Progenitor cell of endocrine pancreas (in vitro differentiated cells): ENCODE measurements at regions not wholly inside any gene's neighbourhood (a gene's known extent, or its start where the extent isn't known, plus 50 kb on each side); places are given as distances from the start of the nearest gene placed in this dataset.

Source experiments
- DNase-seq: peaks from one replicate; pipeline ENCODE4 v3.0.0; 2021; ENCODE audit warnings: low spot score; ENCODE audit not compliant: unreplicated experiment
- H3K27ac Mint-ChIP-seq: 2 replicates; pipeline ENCODE4 v1.8.0; 2021; ENCODE audit warnings: mild to moderate bottlenecking, moderate library complexity, mixed read lengths
- H3K27me3 Mint-ChIP-seq: 2 replicates; pipeline ENCODE4 v1.8.0; 2021; ENCODE audit warnings: mixed read lengths
- H3K36me3 Mint-ChIP-seq: 2 replicates; pipeline ENCODE4 v1.8.0; 2022; ENCODE audit warnings: mixed read lengths; ENCODE audit not compliant: insufficient read depth
- H3K4me1 Mint-ChIP-seq: 2 replicates; pipeline ENCODE4 v1.8.0; 2021; ENCODE audit warnings: low read depth, mixed read lengths
- H3K4me3 Mint-ChIP-seq: 2 replicates; pipeline ENCODE4 v1.8.0; 2021; ENCODE audit warnings: low read depth, mild to moderate bottlenecking, moderate library complexity, mixed read lengths
- H3K9me3 Mint-ChIP-seq: 2 replicates; pipeline ENCODE4 v1.8.0; 2021; ENCODE audit warnings: low read depth, mixed read lengths
- TF ChIP-seq, protein P1 (sequence below): fragments of 200-600 bp; sonication (generic); IDR thresholded peaks from one replicate; pipeline ENCODE4 v1.5.0; 2021; ENCODE audit warnings: antibody characterized with exemption, mild to moderate bottlenecking; ENCODE audit not compliant: unreplicated experiment

DNA sequence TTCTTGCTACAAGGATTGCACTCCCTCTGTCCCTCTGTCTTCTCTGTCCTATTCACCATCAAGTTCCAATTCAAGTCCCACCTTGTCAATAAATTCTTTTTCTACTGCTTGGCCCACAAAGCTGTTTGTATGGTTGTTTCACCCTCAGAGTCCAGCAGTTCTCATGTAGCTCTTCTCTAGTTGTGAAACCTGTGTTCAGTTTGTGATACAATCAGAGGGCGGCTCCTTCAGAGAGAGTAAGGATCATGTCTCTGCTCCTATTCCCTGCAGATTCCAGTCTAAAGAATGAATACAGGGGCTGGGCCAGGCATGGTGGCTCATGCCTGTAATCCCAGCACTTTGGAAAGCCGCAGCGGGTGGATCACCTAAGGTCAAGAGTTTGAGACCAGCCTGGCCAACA lies 126.6 kb upstream of the BET1 start:
- H3K27me3 Mint-ChIP-seq: peaks cover 63% of the 10 kb centered on the region
- peaks cover 2% of the 10 kb centered on the region for H3K4me1 Mint-ChIP-seq
- no peaks in the 10 kb centered on the region for H3K9me3 Mint-ChIP-seq
- no peak overlapping the region for H3K27ac Mint-ChIP-seq
- TF ChIP-seq, protein P1, sequence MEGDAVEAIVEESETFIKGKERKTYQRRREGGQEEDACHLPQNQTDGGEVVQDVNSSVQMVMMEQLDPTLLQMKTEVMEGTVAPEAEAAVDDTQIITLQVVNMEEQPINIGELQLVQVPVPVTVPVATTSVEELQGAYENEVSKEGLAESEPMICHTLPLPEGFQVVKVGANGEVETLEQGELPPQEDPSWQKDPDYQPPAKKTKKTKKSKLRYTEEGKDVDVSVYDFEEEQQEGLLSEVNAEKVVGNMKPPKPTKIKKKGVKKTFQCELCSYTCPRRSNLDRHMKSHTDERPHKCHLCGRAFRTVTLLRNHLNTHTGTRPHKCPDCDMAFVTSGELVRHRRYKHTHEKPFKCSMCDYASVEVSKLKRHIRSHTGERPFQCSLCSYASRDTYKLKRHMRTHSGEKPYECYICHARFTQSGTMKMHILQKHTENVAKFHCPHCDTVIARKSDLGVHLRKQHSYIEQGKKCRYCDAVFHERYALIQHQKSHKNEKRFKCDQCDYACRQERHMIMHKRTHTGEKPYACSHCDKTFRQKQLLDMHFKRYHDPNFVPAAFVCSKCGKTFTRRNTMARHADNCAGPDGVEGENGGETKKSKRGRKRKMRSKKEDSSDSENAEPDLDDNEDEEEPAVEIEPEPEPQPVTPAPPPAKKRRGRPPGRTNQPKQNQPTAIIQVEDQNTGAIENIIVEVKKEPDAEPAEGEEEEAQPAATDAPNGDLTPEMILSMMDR: no peak
- no peak for DNase-seq
- H3K4me3 Mint-ChIP-seq: no peak overlapping the region
- H3K36me3 Mint-ChIP-seq: no peaks in the 10 kb centered on the region

DNA sequence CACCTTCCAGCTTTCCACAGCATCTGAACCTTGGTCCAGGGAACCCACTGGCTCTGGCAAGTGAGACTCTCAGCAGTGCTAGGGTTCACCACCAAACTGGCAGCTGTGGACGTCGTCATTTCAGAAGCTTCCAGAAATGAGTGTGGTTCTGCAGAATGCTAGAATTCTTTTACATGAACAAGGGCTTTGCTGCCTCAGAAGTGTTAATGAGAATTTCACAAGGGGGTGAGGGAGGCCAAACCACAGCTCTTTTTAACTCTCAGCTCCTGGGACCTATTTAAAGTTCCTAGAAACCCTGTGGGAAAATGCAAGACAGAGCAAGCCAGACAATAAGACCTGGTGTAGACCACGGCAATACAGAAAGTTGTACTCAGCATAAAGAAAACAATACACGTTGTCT lies 129.3 kb upstream of the BET1 start:
- Mint-ChIP-seq H3K4me3 (no peak overlapping the region), H3K27ac (no peak overlapping the region), H3K27me3 (peaks cover 48% of the 10 kb centered on the region), H3K4me1 (peaks cover 2% of the 10 kb centered on the region), H3K36me3 (no peaks in the 10 kb centered on the region), H3K9me3 (no peaks in the 10 kb centered on the region)
- TF ChIP-seq, protein P1: no peak
- DNase-seq: no peak

DNA sequence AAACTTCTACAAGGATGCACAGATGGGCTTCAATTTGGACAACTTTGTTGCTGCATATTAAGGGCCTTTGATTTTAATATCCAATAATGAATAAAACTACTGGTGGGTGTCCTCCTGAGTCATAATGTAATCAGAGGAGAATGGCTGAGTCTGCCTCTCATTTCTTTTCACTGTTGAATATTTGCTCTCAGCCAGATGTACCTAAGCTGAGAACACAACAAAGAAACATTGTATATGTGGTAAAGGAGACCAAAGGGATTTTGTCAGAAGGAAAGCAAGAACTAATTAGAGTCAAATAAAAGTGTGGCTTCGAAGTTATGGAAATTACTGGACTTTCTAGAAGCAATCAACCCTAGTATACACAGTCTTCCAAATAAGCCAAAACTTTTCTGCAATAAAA lies 131.0 kb upstream of the BET1 start:
- DNase-seq: no peak
- TF ChIP-seq, protein P1: no peak
- Mint-ChIP-seq H3K36me3 (no peaks in the 10 kb centered on the region), H3K27me3 (peaks cover 48% of the 10 kb centered on the region), H3K27ac (no peak overlapping the region), H3K4me3 (no peak overlapping the region), H3K9me3 (no peaks in the 10 kb centered on the region), H3K4me1 (no peaks in the 10 kb centered on the region)

DNA sequence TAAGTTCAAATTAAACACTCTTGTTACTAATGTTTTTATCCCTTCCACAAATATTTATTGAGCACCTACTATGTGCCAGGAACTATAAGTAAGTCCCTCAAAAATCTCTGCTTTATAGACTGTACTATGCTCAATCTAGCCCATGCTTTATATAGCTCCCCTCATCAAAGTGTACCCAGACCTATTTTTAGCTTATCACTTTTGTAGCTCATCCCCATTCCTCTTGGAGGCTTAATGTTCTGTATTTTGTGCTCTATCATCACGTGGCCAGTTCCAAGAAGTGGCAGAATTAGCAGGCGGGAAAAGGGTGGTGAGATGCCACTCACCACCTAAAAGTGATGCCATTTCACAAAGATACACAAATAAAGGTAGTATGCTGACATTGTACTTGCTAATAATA lies 138.1 kb upstream of the BET1 start:
- no peaks in the 10 kb centered on the region for H3K4me1 Mint-ChIP-seq
- H3K36me3 Mint-ChIP-seq: no peaks in the 10 kb centered on the region
- H3K27ac Mint-ChIP-seq: no peak overlapping the region
- no peak overlapping the region for H3K4me3 Mint-ChIP-seq
- no peak for DNase-seq
- H3K27me3 Mint-ChIP-seq: peaks cover 18% of the 10 kb centered on the region
- TF ChIP-seq, protein P1: no peak
- H3K9me3 Mint-ChIP-seq: no peaks in the 10 kb centered on the region

DNA sequence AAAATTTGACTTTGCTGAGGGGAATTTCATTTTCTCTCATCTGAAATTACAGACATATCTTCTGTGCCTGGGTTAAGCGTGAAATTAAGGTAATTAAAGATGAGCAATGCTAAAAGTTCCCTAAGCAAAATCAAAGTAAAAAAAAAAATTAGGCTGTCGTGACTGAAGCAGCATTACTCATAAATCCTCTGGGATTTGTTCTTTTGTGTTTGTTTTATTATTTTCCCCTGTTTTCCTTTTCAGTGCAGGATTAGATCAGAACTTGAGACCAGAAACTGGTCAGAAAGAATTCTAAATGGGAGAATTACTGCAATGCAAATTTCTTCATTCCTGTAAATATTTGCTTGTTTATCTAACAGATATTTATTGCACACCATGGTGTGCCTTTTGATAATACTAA lies 141.4 kb upstream of the BET1 start:
- TF ChIP-seq, protein P1: no peak
- Mint-ChIP-seq H3K4me3 (no peak overlapping the region), H3K27me3 (peaks cover 10% of the 10 kb centered on the region), H3K36me3 (no peaks in the 10 kb centered on the region), H3K9me3 (no peaks in the 10 kb centered on the region), H3K4me1 (no peaks in the 10 kb centered on the region), H3K27ac (no peak overlapping the region)
- DNase-seq: no peak

DNA sequence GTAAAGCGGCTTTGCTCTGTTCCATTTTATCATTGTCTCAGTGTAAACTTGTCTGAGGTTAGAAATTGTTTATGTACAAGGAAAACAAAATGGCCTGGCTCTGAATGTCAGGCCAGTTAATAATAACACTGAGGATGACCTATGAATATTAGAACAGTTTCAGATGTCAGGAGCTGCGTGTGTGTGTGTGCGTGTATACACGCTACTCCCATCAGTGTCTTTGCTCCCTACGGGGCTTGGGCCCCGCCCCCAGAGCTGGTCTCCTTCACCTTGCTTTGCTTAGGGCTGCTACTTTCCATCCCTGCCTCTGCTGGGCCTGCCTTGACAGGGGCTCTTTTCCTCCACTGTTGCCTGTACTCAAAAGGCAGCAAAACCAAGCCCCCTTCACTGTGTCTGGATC lies 142.3 kb upstream of the BET1 start:
- Mint-ChIP-seq H3K27me3 (peaks cover 10% of the 10 kb centered on the region), H3K36me3 (no peaks in the 10 kb centered on the region), H3K4me1 (no peaks in the 10 kb centered on the region), H3K27ac (no peak overlapping the region), H3K4me3 (no peak overlapping the region), H3K9me3 (no peaks in the 10 kb centered on the region)
- DNase-seq: no peak
- TF ChIP-seq, protein P1: no peak
